ENCODE measurements at regions not wholly inside any gene's neighbourhood (a gene's known extent, or its start where the extent isn't known, plus 50 kb on each side); places are given as distances from the start of the nearest gene placed in this dataset.

DNA sequence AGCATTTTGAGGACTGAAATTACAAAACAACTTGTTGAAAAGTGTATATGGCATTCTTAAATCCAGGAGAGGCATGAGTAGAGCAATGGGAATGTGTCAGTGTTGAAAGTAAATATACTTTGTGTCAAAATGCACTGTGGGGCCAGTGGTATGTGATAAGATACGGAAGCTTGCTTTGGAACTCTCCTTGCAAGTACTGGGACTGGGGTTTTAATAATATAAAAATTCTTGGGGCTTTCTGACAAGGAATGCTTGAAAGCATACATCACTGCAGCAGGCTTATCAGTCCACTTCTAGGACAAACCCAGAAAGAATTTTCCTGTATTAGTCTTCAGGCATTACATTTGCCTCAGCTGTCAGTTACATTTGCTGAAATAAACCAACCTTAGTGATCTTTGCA lies 472.8 kb upstream of the FZD8 start:
- no peak overlapping the region for H3K4me3 ChIP-seq (ENCODE audit: control insufficient read depth, low read depth, low read length)
- DNase-seq (ENCODE audit: low read depth) = peak; percentile 59
- TF ChIP-seq, protein P1, sequence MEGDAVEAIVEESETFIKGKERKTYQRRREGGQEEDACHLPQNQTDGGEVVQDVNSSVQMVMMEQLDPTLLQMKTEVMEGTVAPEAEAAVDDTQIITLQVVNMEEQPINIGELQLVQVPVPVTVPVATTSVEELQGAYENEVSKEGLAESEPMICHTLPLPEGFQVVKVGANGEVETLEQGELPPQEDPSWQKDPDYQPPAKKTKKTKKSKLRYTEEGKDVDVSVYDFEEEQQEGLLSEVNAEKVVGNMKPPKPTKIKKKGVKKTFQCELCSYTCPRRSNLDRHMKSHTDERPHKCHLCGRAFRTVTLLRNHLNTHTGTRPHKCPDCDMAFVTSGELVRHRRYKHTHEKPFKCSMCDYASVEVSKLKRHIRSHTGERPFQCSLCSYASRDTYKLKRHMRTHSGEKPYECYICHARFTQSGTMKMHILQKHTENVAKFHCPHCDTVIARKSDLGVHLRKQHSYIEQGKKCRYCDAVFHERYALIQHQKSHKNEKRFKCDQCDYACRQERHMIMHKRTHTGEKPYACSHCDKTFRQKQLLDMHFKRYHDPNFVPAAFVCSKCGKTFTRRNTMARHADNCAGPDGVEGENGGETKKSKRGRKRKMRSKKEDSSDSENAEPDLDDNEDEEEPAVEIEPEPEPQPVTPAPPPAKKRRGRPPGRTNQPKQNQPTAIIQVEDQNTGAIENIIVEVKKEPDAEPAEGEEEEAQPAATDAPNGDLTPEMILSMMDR (IDR thresholded peaks at IDR 0.05; ENCODE audit: control insufficient read depth, insufficient read depth, low read depth, low read length, missing control alignments) = no peak

DNA sequence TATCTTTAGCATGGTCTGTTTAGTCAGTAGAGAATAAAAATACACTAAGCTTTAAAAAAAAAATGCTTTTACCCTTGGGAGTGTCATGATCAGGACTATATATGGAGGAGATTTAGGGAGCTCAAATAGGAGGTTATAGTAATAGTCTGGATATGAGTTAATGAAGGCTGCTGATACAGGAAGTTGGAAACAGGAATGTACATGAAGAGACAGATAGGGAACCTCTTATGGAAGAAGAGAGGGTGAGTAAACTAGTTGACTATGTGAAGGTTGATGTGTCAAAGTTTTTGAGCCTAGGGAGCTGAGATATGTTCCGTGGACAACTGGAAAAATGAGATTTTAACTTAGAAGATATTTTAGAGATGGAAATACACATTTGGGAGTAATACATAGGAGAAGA lies 472.0 kb upstream of the FZD8 start:
- H3K4me3 ChIP-seq (ENCODE audit: control insufficient read depth, low read depth, low read length) = no peak overlapping the region
- no peak for DNase-seq (ENCODE audit: low read depth)
- TF ChIP-seq, protein P1 (IDR thresholded peaks at IDR 0.05; ENCODE audit: control insufficient read depth, insufficient read depth, low read depth, low read length, missing control alignments) = no peak

DNA sequence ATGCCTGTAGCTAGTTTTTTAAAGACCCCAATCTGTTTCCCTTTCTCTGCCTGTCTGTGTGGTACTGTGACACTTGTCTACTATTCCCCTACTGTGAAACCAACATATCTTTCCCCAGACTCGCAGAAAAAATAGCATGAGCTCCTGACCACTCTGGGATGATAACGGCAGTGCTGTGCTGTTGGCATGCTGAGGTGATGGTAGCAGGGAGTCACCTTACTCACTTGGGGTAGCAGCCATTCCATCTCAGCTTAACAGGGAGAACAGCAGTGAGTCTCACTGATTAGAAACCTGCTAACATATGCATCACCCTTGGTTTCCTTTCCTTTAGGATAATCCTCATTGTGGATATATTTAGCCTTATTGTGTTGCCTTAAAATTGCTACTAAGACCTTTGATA lies 469.6 kb upstream of the FZD8 start:
- no peak overlapping the region for H3K4me3 ChIP-seq (ENCODE audit: control insufficient read depth, low read depth, low read length)
- no peak for DNase-seq (ENCODE audit: low read depth)
- TF ChIP-seq, protein P1 (IDR thresholded peaks at IDR 0.05; ENCODE audit: control insufficient read depth, insufficient read depth, low read depth, low read length, missing control alignments) = no peak

DNA sequence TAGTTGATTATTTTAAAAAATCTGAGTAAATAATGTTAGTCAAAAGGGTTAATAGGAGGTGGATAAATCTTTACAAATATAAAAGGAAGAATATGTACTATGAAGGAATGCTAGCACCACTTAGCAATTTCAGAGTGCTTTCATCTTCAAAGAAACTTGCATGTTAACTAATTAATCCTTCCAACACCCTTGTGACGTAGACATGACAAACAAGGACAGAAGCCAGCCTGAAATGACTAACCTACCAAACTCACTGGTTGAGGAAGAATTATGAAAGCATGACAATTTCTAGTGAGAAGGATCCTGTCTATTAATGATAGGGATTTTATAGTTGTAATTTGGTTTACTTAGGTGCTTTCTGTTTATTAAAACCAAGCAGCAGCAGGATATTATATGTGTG lies 468.0 kb upstream of the FZD8 start:
- no peak overlapping the region for H3K4me3 ChIP-seq (ENCODE audit: control insufficient read depth, low read depth, low read length)
- no peak for DNase-seq (ENCODE audit: low read depth)
- TF ChIP-seq, protein P1 (IDR thresholded peaks at IDR 0.05; ENCODE audit: control insufficient read depth, insufficient read depth, low read depth, low read length, missing control alignments) = no peak

DNA sequence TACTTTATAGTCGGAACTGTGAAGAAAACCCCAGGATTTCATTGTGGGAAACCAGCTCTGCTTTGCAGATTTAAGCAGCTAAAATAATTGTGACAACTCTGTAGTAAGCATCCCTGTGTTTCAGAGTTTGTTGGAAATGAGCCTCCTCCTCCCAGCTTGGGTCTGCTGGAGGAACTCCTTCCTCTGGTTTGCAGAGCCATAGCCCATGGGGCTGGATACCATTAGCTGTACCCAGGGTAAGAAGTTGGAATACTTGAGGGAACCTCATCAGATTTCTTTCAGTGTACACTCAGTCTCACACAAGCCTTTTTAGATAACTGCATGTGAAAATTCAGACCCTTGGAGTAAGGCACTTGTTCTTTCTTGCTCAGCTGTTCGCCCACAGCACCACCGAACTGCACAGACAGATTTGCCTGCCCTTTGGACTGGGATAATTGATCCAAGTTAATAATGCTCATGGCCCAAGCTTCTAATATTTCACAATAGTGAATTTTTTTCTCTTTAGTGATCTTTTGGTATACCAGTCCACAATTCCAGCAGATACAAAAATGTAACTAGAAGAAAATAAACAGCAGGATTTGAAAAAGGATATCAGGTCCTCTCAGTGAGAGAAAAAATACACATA lies 467.4 kb upstream of the FZD8 start:
- DNase-seq (ENCODE audit: low read depth) = no peak
- TF ChIP-seq, protein P1 (IDR thresholded peaks at IDR 0.05; ENCODE audit: control insufficient read depth, insufficient read depth, low read depth, low read length, missing control alignments) = no peak
- H3K4me3 ChIP-seq (ENCODE audit: control insufficient read depth, low read depth, low read length) = no peak overlapping the region

DNA sequence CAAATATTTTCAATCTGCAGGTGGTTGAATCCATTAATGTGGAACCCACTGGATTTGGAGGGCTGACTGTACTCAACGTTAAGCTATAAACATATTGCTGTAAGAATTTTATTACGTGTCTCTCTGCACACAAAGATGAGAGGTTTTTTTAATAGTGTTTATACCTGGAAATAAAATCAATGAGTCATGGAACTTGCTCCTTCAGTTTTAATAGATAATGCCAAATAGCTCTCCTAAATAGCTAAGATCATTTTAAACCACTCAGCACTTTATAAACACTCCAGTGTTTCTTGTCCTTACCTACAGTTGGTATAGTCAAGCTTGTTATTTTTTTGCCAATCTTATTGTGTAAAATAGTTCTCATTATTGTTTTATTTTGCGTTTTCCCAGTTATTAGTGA lies 455.6 kb upstream of the FZD8 start:
- H3K4me3 ChIP-seq (ENCODE audit: control insufficient read depth, low read depth, low read length) = no peak overlapping the region
- DNase-seq (ENCODE audit: low read depth) = no peak
- TF ChIP-seq, protein P1 (IDR thresholded peaks at IDR 0.05; ENCODE audit: control insufficient read depth, insufficient read depth, low read depth, low read length, missing control alignments) = no peak

DNA sequence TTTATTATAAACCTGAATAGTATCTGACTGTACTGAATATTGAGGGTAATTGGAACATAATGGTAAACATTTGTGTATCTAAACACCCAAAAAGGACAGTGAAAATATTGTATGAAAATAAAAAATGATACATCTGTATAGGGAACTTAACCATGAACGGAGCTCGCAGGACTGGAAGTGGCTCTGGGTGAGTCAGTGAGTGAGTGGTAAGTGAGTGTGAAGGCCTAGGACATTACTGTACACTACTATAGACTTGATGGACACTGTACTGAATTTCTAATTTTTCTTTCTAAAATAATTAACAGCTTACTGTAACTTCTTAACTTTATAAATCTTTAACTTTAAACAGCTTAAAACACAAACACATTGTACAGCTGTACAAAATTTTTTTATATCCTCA lies 454.5 kb upstream of the FZD8 start:
- DNase-seq (ENCODE audit: low read depth) = no peak
- TF ChIP-seq, protein P1 (IDR thresholded peaks at IDR 0.05; ENCODE audit: control insufficient read depth, insufficient read depth, low read depth, low read length, missing control alignments) = no peak
- H3K4me3 ChIP-seq (ENCODE audit: control insufficient read depth, low read depth, low read length) = no peak overlapping the region
